Stomach (tissue), 4 donors: ENCODE measurements at regions not wholly inside any gene's neighbourhood (a gene's known extent, or its start where the extent isn't known, plus 50 kb on each side); places are given as distances from the start of the nearest gene placed in this dataset.

Source experiments
- CTCF ChIP-seq, 7 experiments: fragments of 450-650 bp in 4 of 7; fragments of 200-600 bp in 3 of 7; sonication (generic) in 3 of 7; IDR thresholded peaks; one replicate each; pipeline ENCODE4 v1.5.1; 2016 to 2019; ENCODE audit warnings: antibody characterized with exemption in 7 of 7, control low read depth in 2 of 7, mild to moderate bottlenecking in 1 of 7
- EP300 ChIP-seq: sonication (generic); formaldehyde crosslinking; IDR thresholded peaks from one replicate; pipeline ENCODE4 v1.6.1; 2017; ENCODE audit warnings: antibody characterized with exemption
- POLR2A ChIP-seq, 4 donors: fragments of 450-650 bp; IDR thresholded peaks; one replicate each; pipeline ENCODE4 v1.6.1; 2016; ENCODE audit warnings: antibody characterized with exemption in 4 of 4, control low read depth in 2 of 4, mild to moderate bottlenecking in 1 of 4, moderate library complexity in 1 of 4
- POLR2AphosphoS5 ChIP-seq, 3 donors: sonication (generic); formaldehyde crosslinking; IDR thresholded peaks; one replicate each; pipeline ENCODE4 v1.6.1; 2016; ENCODE audit warnings: antibody characterized with exemption in 3 of 3

DNA sequence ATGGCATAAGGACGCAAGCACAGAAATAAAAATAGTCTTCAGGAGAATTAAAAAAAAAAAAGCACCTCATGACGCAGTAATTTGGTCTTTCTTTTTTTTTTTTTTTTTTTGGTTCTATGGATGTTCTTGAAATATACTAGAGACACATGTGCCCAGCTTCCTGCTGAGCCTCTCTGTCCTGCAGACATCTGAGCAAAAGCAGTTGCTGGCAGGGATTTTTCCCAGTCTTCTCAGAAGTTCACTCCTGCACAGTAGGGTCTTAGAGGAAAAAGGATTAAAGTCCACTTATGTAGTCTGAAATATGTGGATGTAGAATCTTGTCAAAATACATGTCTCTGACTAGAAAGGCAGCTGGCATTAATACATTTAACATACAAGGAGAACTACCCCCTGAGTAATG is 1888.1 kb upstream of the SEL1L start:
- TF ChIP-seq CTCF (IDR thresholded peaks at IDR 0.05), result no peak
- no peak for TF ChIP-seq POLR2A (IDR thresholded peaks at IDR 0.05)
- no peak for TF ChIP-seq POLR2AphosphoS5 (IDR thresholded peaks at IDR 0.05)
- no peak for TF ChIP-seq EP300
